B cell (primary cell): ENCODE measurements at regions not wholly inside any gene's neighbourhood (a gene's known extent, or its start where the extent isn't known, plus 50 kb on each side); places are given as distances from the start of the nearest gene placed in this dataset.

Experiments
- ATAC-seq: fragments of 200-7000 bp; cut with Tn5 transposase; one replicate; pipeline ENCODE4 v1.10.0; 2021; ENCODE audit warnings: low read depth, mild to moderate bottlenecking, moderate number of reproducible peaks, moderate library complexity
- CTCF ChIA-PET: fragments of 350-600 bp; sonication (Branson Sonifier 250); formaldehyde crosslinking; loops from one replicate; lab custom pipeline; 2021; ENCODE audit warnings: antibody characterized with exemption, inconsistent platforms; lab: Charles Lee
- POLR2A ChIA-PET: fragments of 350-600 bp; sonication (Branson Sonifier 250); formaldehyde crosslinking; loops from one replicate; lab custom pipeline; 2021; ENCODE audit warnings: antibody characterized with exemption; lab: Charles Lee
- DNase-seq: peaks from one replicate; pipeline ENCODE4 v3.0.0; 2013
- H2AFZ ChIP-seq: 2 replicates; pipeline ENCODE4 v1.6.1; 2012; ENCODE audit warnings: mild to moderate bottlenecking, low read depth, low read length; ENCODE audit not compliant: insufficient read depth, poor library complexity, severe bottlenecking
- H3K27ac ChIP-seq, 2 donors: 1 replicate in 1 of 2; 2 replicates in 1 of 2; pipeline ENCODE4 v1.5.1; 2012 to 2013; ENCODE audit warnings: low read length in 2 of 2, mild to moderate bottlenecking in 2 of 2, moderate library complexity in 1 of 2
- H3K27me3 ChIP-seq, 4 experiments: fragments of 200-600 bp in 1 of 4; sonication (generic) in 1 of 4; replicated peaks in 1 of 4; 1 replicate in 2 of 4; 2 replicates in 2 of 4; pipeline versions ENCODE4 v1.6.1 to v1.7.0; 2013 to 2016; ENCODE audit warnings: low read length in 3 of 4, mild to moderate bottlenecking in 2 of 4, mixed read lengths in 1 of 4, moderate library complexity in 1 of 4; ENCODE audit not compliant: insufficient read depth in 4 of 4, control insufficient read depth in 3 of 4; ENCODE audit errors: control extremely low read depth in 1 of 4
- H3K36me3 ChIP-seq, 2 experiments: replicated peaks in 1 of 2; 1 replicate in 1 of 2; 2 replicates in 1 of 2; pipeline versions ENCODE4 v1.6.1 to v1.7.1; 2013; ENCODE audit warnings: low read length in 1 of 2; ENCODE audit not compliant: insufficient read depth in 2 of 2, control insufficient read depth in 1 of 2; ENCODE audit errors: control extremely low read depth in 1 of 2, extremely low read depth in 1 of 2
- H3K4me1 ChIP-seq, 2 donors: fragments of 200-600 bp in 1 of 2; sonication (generic) in 1 of 2; 1 replicate in 1 of 2; 2 replicates in 1 of 2; pipeline versions ENCODE4 v1.5.1 to v1.6.1; 2013 to 2017; ENCODE audit warnings: low read length in 2 of 2; ENCODE audit not compliant: control insufficient read depth in 2 of 2, insufficient read depth in 2 of 2
- H3K4me2 ChIP-seq: replicated peaks from 2 replicates; pipeline ENCODE3; 2012; ENCODE audit warnings: mild to moderate bottlenecking, low read depth, low read length; ENCODE audit not compliant: poor library complexity, severe bottlenecking
- H3K4me3 ChIP-seq, 5 experiments: fragments of 200-600 bp in 1 of 5; sonication (generic) in 1 of 5; 1 replicate in 3 of 5; 2 replicates in 2 of 5; pipeline versions ENCODE4 v1.5.1 to v1.7.0; 2011 to 2016; ENCODE audit warnings: low read length in 4 of 5, mild to moderate bottlenecking in 4 of 5, low read depth in 2 of 5, control low read depth in 1 of 5, moderate library complexity in 1 of 5; ENCODE audit not compliant: insufficient read depth in 1 of 5; ENCODE audit errors: control extremely low read depth in 1 of 5, extremely low read depth in 1 of 5
- H3K79me2 ChIP-seq: fragments of 200-600 bp; sonication (generic); one replicate; pipeline ENCODE4 v1.6.0; 2016; ENCODE audit warnings: low read length; ENCODE audit not compliant: control insufficient read depth, insufficient read depth
- H3K9ac ChIP-seq: fragments of 200-600 bp; sonication (generic); 2 replicates; pipeline ENCODE4 v1.6.1; 2017; ENCODE audit warnings: mild to moderate bottlenecking, low read length, moderate library complexity
- H3K9me3 ChIP-seq, 3 donors: one replicate each; pipeline versions ENCODE4 v1.6.1 to v1.7.1; 2013; ENCODE audit warnings: low read length in 2 of 3; ENCODE audit not compliant: control insufficient read depth in 2 of 3, insufficient read depth in 1 of 3; ENCODE audit errors: control extremely low read depth in 1 of 3
- H4K20me1 ChIP-seq: 2 replicates; pipeline ENCODE4 v1.6.0; 2012; ENCODE audit warnings: mild to moderate bottlenecking, low read length; ENCODE audit not compliant: insufficient read depth, control insufficient read depth, poor library complexity, severe bottlenecking
- H3K27ac Mint-ChIP-seq: one replicate; pipeline ENCODE4 v1.8.0; 2021; ENCODE audit warnings: mixed read lengths
- H3K27me3 Mint-ChIP-seq: one replicate; pipeline ENCODE4 v1.8.0; 2021; ENCODE audit warnings: mixed read lengths
- H3K4me1 Mint-ChIP-seq: one replicate; pipeline ENCODE4 v1.8.0; 2021; ENCODE audit warnings: mixed read lengths
- H3K4me3 Mint-ChIP-seq: one replicate; pipeline ENCODE4 v1.8.0; 2021; ENCODE audit warnings: mixed read lengths
- H3K9me3 Mint-ChIP-seq: one replicate; pipeline ENCODE4 v1.8.0; 2022; ENCODE audit warnings: mixed read lengths; ENCODE audit not compliant: insufficient read depth
- EZH2 ChIP-seq: IDR thresholded peaks from 2 replicates; pipeline ENCODE4 v1.6.1; 2012; ENCODE audit warnings: borderline replicate concordance, low read depth, mild to moderate bottlenecking, moderate library complexity, low read length; ENCODE audit not compliant: insufficient read depth, poor library complexity, severe bottlenecking
- WGBS: methylation state at CpG from one replicate; pipeline ENCODE4 v1.1.5; 2013; ENCODE audit warnings: missing lambda C conversion rate; ENCODE audit not compliant: insufficient coverage; 5-methylcytosine and 5-hydroxymethylcytosine counted together
- intact Hi-C: fragments of 100-400 bp; cut with micrococcal nuclease; formaldehyde crosslinking; loops from one replicate; pipeline ENCODE4 v1.10.0; 2022
- TF ChIP-seq, protein P1 (sequence below): fragments of 200-600 bp; IDR thresholded peaks from one replicate; pipeline ENCODE4 v1.8.0; 2022; ENCODE audit warnings: antibody characterized with exemption, mild to moderate bottlenecking

DNA sequence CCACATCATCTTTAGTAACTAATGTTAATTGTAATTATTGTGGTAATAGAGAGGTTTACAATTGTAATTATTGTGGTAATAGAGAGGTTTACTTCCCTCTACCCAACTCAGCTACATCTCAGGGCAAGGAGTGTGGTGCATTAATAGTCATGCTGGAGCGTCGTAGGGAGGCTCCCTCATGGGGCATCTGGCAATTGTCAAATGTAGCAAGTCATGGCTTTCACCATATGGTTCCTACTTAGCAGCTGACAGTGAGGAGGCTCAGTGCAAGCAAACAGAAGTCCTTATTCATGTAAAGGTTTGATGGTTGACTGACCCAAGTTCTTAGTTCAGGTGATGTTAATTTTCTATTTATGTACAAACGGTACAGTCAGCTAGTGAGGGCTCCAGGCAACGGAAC, 1012.0 kb downstream of the FLRT2 start:
- Histone ChIP-seq H3K4me3 (no peak overlapping the region), H4K20me1 (no peaks in the 10 kb centered on the region), H3K27ac (no peak overlapping the region), H3K4me2 (no peak overlapping the region), H3K36me3 (no peaks in the 10 kb centered on the region), H3K79me2 (no peaks in the 10 kb centered on the region), H3K27me3 (no peaks in the 10 kb centered on the region), H3K9ac (no peak overlapping the region), H3K9me3 (no peaks in the 10 kb centered on the region), H3K4me1 (no peaks in the 10 kb centered on the region), H2AFZ (no peak overlapping the region)
- H3K27ac Mint-ChIP-seq, result no peak overlapping the region
- TF ChIP-seq EZH2, result no peak
- TF ChIP-seq, protein P1, sequence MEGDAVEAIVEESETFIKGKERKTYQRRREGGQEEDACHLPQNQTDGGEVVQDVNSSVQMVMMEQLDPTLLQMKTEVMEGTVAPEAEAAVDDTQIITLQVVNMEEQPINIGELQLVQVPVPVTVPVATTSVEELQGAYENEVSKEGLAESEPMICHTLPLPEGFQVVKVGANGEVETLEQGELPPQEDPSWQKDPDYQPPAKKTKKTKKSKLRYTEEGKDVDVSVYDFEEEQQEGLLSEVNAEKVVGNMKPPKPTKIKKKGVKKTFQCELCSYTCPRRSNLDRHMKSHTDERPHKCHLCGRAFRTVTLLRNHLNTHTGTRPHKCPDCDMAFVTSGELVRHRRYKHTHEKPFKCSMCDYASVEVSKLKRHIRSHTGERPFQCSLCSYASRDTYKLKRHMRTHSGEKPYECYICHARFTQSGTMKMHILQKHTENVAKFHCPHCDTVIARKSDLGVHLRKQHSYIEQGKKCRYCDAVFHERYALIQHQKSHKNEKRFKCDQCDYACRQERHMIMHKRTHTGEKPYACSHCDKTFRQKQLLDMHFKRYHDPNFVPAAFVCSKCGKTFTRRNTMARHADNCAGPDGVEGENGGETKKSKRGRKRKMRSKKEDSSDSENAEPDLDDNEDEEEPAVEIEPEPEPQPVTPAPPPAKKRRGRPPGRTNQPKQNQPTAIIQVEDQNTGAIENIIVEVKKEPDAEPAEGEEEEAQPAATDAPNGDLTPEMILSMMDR, result no peak
- no peaks in the 10 kb centered on the region for H3K27me3 Mint-ChIP-seq
- ChIA-PET CTCF (no interaction called here), POLR2A (no interaction called here)
- H3K4me1 Mint-ChIP-seq, result no peaks in the 10 kb centered on the region
- ATAC-seq (no peak), DNase-seq (no peak)
- H3K9me3 Mint-ChIP-seq, result peaks cover 6% of the 10 kb centered on the region
- intact Hi-C loops, result no loop called here
- no peak overlapping the region for H3K4me3 Mint-ChIP-seq
- 78% methylated on average over 3 of the region's 4 CpGs for WGBS

DNA sequence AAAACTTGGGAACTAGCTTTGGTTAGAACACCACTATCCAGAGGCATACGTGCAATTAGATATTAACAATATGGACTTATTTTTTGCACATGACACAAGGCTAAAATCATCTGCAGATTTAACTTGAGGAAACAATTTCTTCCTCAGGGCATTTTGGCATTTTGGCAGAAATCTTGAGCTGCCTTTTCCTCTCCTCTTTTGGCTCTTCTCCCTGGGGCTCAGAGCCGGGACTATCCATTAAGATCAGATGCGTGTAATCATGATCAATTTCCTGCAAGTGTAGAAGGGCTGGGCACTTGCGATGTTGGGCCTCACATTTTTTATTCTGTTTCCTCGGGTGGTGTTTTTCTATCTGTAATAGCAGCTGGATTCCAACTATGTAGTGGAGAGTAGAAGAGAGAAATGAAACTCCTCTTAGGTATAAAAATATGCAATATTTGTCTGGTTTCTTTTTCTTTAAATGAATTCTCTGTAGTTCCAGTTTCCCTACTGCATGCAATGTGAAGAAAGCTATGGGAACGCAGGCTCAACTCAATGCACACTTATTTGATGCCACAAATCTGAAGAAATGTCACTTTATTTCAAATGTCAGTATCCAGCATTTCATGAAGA, 1010.8 kb downstream of the FLRT2 start:
- Histone ChIP-seq H3K4me1 (no peaks in the 10 kb centered on the region), H3K27ac (no peak overlapping the region), H3K4me2 (no peak overlapping the region), H3K9me3 (no peaks in the 10 kb centered on the region), H2AFZ (no peak overlapping the region), H3K9ac (no peak overlapping the region), H4K20me1 (no peaks in the 10 kb centered on the region), H3K79me2 (no peaks in the 10 kb centered on the region), H3K27me3 (no peaks in the 10 kb centered on the region), H3K36me3 (no peaks in the 10 kb centered on the region), H3K4me3 (no peak overlapping the region)
- POLR2A ChIA-PET, result no interaction called here
- DNase-seq (no peak), ATAC-seq (no peak)
- TF ChIP-seq EZH2, result no peak
- TF ChIP-seq, protein P1, result no peak
- Mint-ChIP-seq H3K27ac (no peak overlapping the region), H3K4me1 (no peaks in the 10 kb centered on the region), H3K27me3 (no peaks in the 10 kb centered on the region), H3K4me3 (no peak overlapping the region), H3K9me3 (peaks cover 6% of the 10 kb centered on the region)
- CTCF ChIA-PET, result no interaction called here
- WGBS, result 86% methylated on average over 1 of the region's 6 CpGs
- intact Hi-C loops, result no loop called here
